Stomach (tissue), 8 donors: ENCODE measurements at regions not wholly inside any gene's neighbourhood (a gene's known extent, or its start where the extent isn't known, plus 50 kb on each side); places are given as distances from the start of the nearest gene placed in this dataset.
"Not testable (repeated sequence)": the region's sequence is repeated elsewhere in the genome, so short reads cannot be mapped to it uniquely, and the experiment has no call there.

Source experiments
- DNase-seq, 2 donors: peaks; one replicate each; pipeline versions ENCODE4 v3.0.0 to v3.0.0-alpha.2; 2013 to 2019
- H3K27ac ChIP-seq, 5 donors: fragments of 200-600 bp in 4 of 5; sonication (generic) in 4 of 5; one replicate each; pipeline ENCODE4 v1.5.1; 2013 to 2019; ENCODE audit warnings: mild to moderate bottlenecking in 1 of 5, moderate library complexity in 1 of 5
- H3K27me3 ChIP-seq, 3 donors: fragments of 200-600 bp; sonication (generic); one replicate each; pipeline ENCODE4 v1.5.1; 2017 to 2019; ENCODE audit warnings: mixed run types in 1 of 3
- H3K36me3 ChIP-seq, 4 donors: fragments of 200-600 bp; sonication (generic); 1 replicate in 3 of 4; 2 replicates in 1 of 4; pipeline ENCODE4 v1.5.1; 2016 to 2019
- H3K4me1 ChIP-seq, 4 donors: fragments of 200-600 bp; sonication (generic); one replicate each; pipeline ENCODE4 v1.5.1; 2016 to 2019
- H3K4me3 ChIP-seq, 4 donors: fragments of 200-600 bp; sonication (generic) in 3 of 4; one replicate each; pipeline ENCODE4 v1.5.1; 2016 to 2019; ENCODE audit warnings: mild to moderate bottlenecking in 1 of 4
- H3K9me3 ChIP-seq, 4 donors: fragments of 200-600 bp; sonication (generic); one replicate each; pipeline ENCODE4 v1.5.1; 2016 to 2019
- CTCF ChIP-seq, 7 experiments: fragments of 450-650 bp in 4 of 7; fragments of 200-600 bp in 3 of 7; sonication (generic) in 3 of 7; IDR thresholded peaks; one replicate each; pipeline ENCODE4 v1.5.1; 2016 to 2019; ENCODE audit warnings: antibody characterized with exemption in 7 of 7, control low read depth in 2 of 7, mild to moderate bottlenecking in 1 of 7
- EP300 ChIP-seq: sonication (generic); formaldehyde crosslinking; IDR thresholded peaks from one replicate; pipeline ENCODE4 v1.6.1; 2017; ENCODE audit warnings: antibody characterized with exemption
- POLR2A ChIP-seq, 4 donors: fragments of 450-650 bp; IDR thresholded peaks; one replicate each; pipeline ENCODE4 v1.6.1; 2016; ENCODE audit warnings: antibody characterized with exemption in 4 of 4, control low read depth in 2 of 4, mild to moderate bottlenecking in 1 of 4, moderate library complexity in 1 of 4
- POLR2AphosphoS5 ChIP-seq, 3 donors: sonication (generic); formaldehyde crosslinking; IDR thresholded peaks; one replicate each; pipeline ENCODE4 v1.6.1; 2016; ENCODE audit warnings: antibody characterized with exemption in 3 of 3
- WGBS, 5 donors: extraction: QIAGEN DNeasy Blood & Tissue Kit in 3 of 5; methylation state at CpG; one replicate each; pipeline versions ENCODE4 v1.1.5 to v1.1.7; 2013 to 2018; 5-methylcytosine and 5-hydroxymethylcytosine counted together
- intact Hi-C: fragments of 100-400 bp; cut with DNase I; formaldehyde crosslinking; loops from one replicate; pipeline ENCODE4 v1.15.1; 2023; ENCODE audit warnings: low total_unique reads
- donor health status: healthy with polysubstance abuse.
- donor health status: Bipolar disorder and iron deficiency.
- donor health status: healthy.

DNA sequence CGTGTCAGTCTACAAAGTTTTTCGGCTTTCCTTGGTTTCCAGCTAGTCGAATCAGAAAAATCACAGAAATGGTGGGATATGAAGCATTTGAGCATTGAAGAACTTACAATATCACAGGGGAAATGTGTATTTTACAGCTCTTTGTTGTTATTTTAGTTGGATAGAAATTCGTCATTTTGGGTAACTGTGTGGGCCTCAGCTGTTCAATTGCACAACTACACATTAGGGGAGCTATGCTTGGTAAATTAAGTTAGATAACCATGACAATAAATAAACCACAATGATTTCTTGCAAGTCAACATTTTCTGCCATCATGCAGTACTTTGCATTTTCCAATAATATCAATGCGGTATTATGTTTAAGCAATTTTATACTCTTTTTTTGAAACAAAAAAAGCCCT is 80.4 kb upstream of the ANK3 start:
- WGBS, 5 donors = 92 to 97% (median 95%) methylated on average over 5 of the region's 5 CpGs
- no peaks in the 10 kb centered on the region for H3K9me3 ChIP-seq
- H3K27me3 ChIP-seq = no peaks in the 10 kb centered on the region
- H3K4me3 ChIP-seq = no peak overlapping the region
- TF ChIP-seq CTCF (IDR thresholded peaks at IDR 0.05) = no peak
- no peak for TF ChIP-seq POLR2AphosphoS5 (IDR thresholded peaks at IDR 0.05)
- H3K36me3 ChIP-seq = no peaks in the 10 kb centered on the region
- no peaks in the 10 kb centered on the region for H3K4me1 ChIP-seq
- no peak overlapping the region for H3K27ac ChIP-seq
- no peak for DNase-seq
- intact Hi-C loops = no loop called here

- H3K36me3 ChIP-seq, H3K4me1 ChIP-seq, H3K27me3 ChIP-seq, DNase-seq, H3K9me3 ChIP-seq, H3K27ac ChIP-seq, intact Hi-C loops, H3K4me3 ChIP-seq: not testable (repeated sequence)
Measured at GRCh38 chr10:60469147-60469546, 79.5 kb upstream of the ANK3 start.

GRCh38 chr10:60467202-60467546 is 77.5 kb upstream of the ANK3 start:
- Histone ChIP-seq H3K27ac (no peak overlapping the region), H3K9me3 (no peaks in the 10 kb centered on the region), H3K36me3 (no peaks in the 10 kb centered on the region), H3K4me1 (no peaks in the 10 kb centered on the region), H3K27me3 (no peaks in the 10 kb centered on the region), H3K4me3 (no peak overlapping the region)
- no peak for DNase-seq
- WGBS, 5 donors = 81 to 93% (median 84%) methylated on average over 3 of the region's 3 CpGs
- TF ChIP-seq CTCF (IDR thresholded peaks at IDR 0.05) = no peak
- TF ChIP-seq POLR2AphosphoS5 (IDR thresholded peaks at IDR 0.05) = no peak
- no peak for TF ChIP-seq POLR2A (IDR thresholded peaks at IDR 0.05)
- TF ChIP-seq EP300 = no peak
- intact Hi-C loops = no loop called here

DNA sequence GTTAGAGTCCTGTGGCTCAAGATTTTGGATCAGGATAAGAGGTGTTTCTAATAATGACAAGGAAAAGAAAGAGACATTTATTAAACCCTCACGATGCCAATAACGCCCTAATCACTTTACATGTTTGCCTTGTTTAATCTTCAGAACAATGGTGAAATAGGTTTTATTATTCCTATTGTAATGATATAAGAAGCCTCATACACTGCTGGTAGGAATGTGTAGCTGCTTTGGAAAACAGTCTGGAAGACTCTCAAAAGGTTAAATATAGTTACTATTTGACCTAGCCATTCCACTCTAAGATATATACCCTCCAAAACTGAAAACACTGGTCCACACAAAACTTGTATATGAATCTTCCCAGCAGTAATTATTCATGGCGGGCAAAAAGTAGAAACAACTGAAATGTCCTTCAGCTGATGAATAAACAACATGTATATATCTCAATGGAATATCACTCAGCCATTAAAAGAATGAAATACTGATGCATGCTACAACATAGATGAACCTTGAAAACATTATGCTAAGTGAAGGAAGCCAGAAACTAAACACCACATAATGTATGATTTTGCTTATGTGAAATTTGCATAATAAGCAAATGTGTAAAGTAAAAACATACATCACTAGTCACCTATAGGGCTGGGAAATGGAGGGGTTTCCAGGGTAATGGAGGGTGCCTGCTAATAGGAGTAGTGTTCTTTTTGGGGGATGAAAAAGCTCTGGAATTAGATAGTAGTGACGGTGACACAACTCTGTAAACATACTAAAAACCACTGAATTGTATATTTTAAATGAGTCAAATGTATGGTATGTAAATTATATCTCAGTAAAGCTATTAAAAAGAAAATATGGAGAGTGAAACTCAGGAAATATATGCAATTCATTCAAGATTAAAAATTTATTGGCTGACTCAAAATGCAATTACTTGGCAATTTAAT is 76.9 kb upstream of the ANK3 start:
- intact Hi-C loops = no loop called here

DNA sequence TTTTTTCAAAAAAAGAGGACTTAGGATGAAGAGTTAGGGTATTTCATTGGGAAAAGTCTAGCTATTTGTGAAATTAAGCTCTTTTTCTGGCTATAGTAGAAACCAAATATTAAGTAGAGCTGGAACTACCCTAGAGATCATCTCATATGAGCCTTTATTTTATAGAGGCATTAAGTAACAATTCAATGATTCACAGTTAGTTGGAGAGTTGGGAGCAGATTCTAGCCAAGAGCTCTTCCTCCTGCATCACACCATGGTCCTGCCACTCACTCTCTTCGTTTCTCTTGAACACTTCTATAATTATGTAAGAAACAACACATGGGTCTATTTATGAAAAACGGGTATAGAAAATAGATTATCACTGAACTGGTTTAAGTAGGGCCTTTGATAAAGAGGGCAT is 76.1 kb upstream of the ANK3 start:
- Histone ChIP-seq H3K27ac (no peak overlapping the region), H3K4me1 (no peaks in the 10 kb centered on the region), H3K36me3 (no peaks in the 10 kb centered on the region), H3K9me3 (no peaks in the 10 kb centered on the region), H3K27me3 (no peaks in the 10 kb centered on the region), H3K4me3 (no peak overlapping the region)
- no peak for DNase-seq
- intact Hi-C loops = no loop called here
- TF ChIP-seq POLR2AphosphoS5 (IDR thresholded peaks at IDR 0.05) = no peak
- no peak for TF ChIP-seq EP300
- TF ChIP-seq POLR2A (IDR thresholded peaks at IDR 0.05) = no peak
- TF ChIP-seq CTCF (IDR thresholded peaks at IDR 0.05) = no peak
- WGBS, 5 donors = 71 to 85% (median 72%) methylated on average over 2 of the region's 2 CpGs

More for the DNA sequence above, 76.9 kb upstream of the ANK3 start:
- H3K27me3 ChIP-seq = no peaks in the 10 kb centered on the region
- H3K36me3 ChIP-seq = no peaks in the 10 kb centered on the region
- H3K9me3 ChIP-seq = no peaks in the 10 kb centered on the region
- no peak for DNase-seq
- no peak overlapping the region for H3K27ac ChIP-seq
- WGBS, 5 donors = 64 to 78% (median 78%) methylated on average over 4 of the region's 4 CpGs
- no peaks in the 10 kb centered on the region for H3K4me1 ChIP-seq
- no peak for TF ChIP-seq POLR2A (IDR thresholded peaks at IDR 0.05)
- TF ChIP-seq EP300 = no peak
- TF ChIP-seq POLR2AphosphoS5 (IDR thresholded peaks at IDR 0.05) = no peak
- H3K4me3 ChIP-seq = no peak overlapping the region
